PC-9 (cell line): ENCODE measurements at regions not wholly inside any gene's neighbourhood (a gene's known extent, or its start where the extent isn't known, plus 50 kb on each side); places are given as distances from the start of the nearest gene placed in this dataset.

Source experiments
- BruUV-seq: library from RNA; stranded (reverse); fragments of 400-500 nt; replicated peaks from 2 replicates; lab custom pipeline; 2021; lab: Mats Ljungman, UMichigan
- CTCF ChIA-PET: fragments of 300-600 bp; sonication (Branson Sonifier 250); formaldehyde crosslinking; loops from one replicate; lab custom pipeline; 2022; ENCODE audit warnings: antibody characterized with exemption; lab: Charles Lee
- POLR2A ChIA-PET: fragments of 300-600 bp; sonication (Branson Sonifier 250); formaldehyde crosslinking; loops from one replicate; lab custom pipeline; 2022; ENCODE audit warnings: antibody characterized with exemption; ENCODE audit not compliant: unreplicated experiment; lab: Charles Lee
- DNase-seq, 2 experiments: peaks; one replicate each; pipeline versions ENCODE4 v3.0.0 to v3.0.0-alpha.2; 2015 to 2022; ENCODE audit warnings: mixed read lengths in 1 of 2
- H2AFZ ChIP-seq: fragments of 200-600 bp; sonication (generic); 2 replicates; pipeline ENCODE4 v1.8.1; 2017; ENCODE audit warnings: antibody characterized with exemption
- H3F3A ChIP-seq: fragments of 200-600 bp; sonication (generic); 2 replicates; pipeline ENCODE4 v1.8.1; 2017; ENCODE audit warnings: antibody characterized with exemption, mild to moderate bottlenecking, low read depth; ENCODE audit not compliant: insufficient read depth
- H3K27ac ChIP-seq: fragments of 200-600 bp; sonication (generic); 2 replicates; pipeline ENCODE4 v1.6.1; 2016; ENCODE audit warnings: mixed run types
- H3K27me3 ChIP-seq: fragments of 200-600 bp; sonication (generic); 2 replicates; pipeline ENCODE4 v1.6.1; 2016; ENCODE audit warnings: low read depth, mixed run types; ENCODE audit not compliant: insufficient read depth
- H3K36me3 ChIP-seq: fragments of 200-600 bp; sonication (generic); 2 replicates; pipeline ENCODE4 v1.6.1; 2016; ENCODE audit warnings: low read depth, mixed run types
- H3K4me1 ChIP-seq: fragments of 200-600 bp; sonication (generic); replicated peaks from 2 replicates; pipeline ENCODE4 v1.6.1; 2016; ENCODE audit warnings: mixed run types; ENCODE audit not compliant: insufficient read depth
- H3K4me2 ChIP-seq: fragments of 200-600 bp; sonication (generic); 2 replicates; pipeline ENCODE4 v1.6.1; 2017; ENCODE audit warnings: mixed run types
- H3K4me3 ChIP-seq: fragments of 200-600 bp; sonication (generic); 2 replicates; pipeline ENCODE4 v1.6.1; 2016; ENCODE audit warnings: mixed run types
- H3K79me2 ChIP-seq: fragments of 200-600 bp; sonication (generic); 2 replicates; pipeline ENCODE4 v1.6.1; 2017; ENCODE audit warnings: low read depth, mixed run types
- H3K9me2 ChIP-seq: fragments of 200-600 bp; sonication (generic); 2 replicates; pipeline ENCODE4 v1.8.1; 2017; ENCODE audit warnings: mild to moderate bottlenecking; ENCODE audit not compliant: insufficient read depth
- H3K9me3 ChIP-seq: fragments of 200-600 bp; sonication (generic); 2 replicates; pipeline ENCODE4 v1.8.1; 2016; ENCODE audit warnings: low read depth; ENCODE audit not compliant: insufficient read depth
- H4K20me1 ChIP-seq: fragments of 200-600 bp; sonication (generic); 2 replicates; pipeline ENCODE4 v1.8.1; 2017; ENCODE audit not compliant: insufficient read depth
- CTCF ChIP-seq: fragments of 200-600 bp; sonication (generic); conservative IDR thresholded peaks from 2 replicates; pipeline ENCODE4 v1.6.1; 2017; ENCODE audit warnings: mixed run types, antibody characterized with exemption, mild to moderate bottlenecking, moderate library complexity
- EZH2 ChIP-seq: fragments of 200-600 bp; sonication (generic); IDR thresholded peaks from 2 replicates; pipeline ENCODE4 v1.8.0; 2017; ENCODE audit warnings: antibody characterized with exemption, low read depth
- intact Hi-C: fragments of 100-400 bp; cut with micrococcal nuclease; formaldehyde crosslinking; loops from one replicate; pipeline ENCODE4 v1.10.0; 2022; ENCODE audit not compliant: unreplicated experiment

GRCh38 chr3:170642882-170643601 lies 57.2 kb upstream of the SLC7A14 start:
- TF ChIP-seq EZH2 (no peak), CTCF (no peak)
- peak in 1 of 2 experiments; percentile 32 for DNase-seq
- Histone ChIP-seq H3K4me2 (no peak overlapping the region), H2AFZ (no peak overlapping the region), H3K4me3 (no peak overlapping the region), H3K4me1 (no peaks in the 10 kb centered on the region), H3K36me3 (no peaks in the 10 kb centered on the region), H4K20me1 (no peaks in the 10 kb centered on the region), H3K27me3 (no peaks in the 10 kb centered on the region), H3K9me3 (no peaks in the 10 kb centered on the region), H3K79me2 (no peaks in the 10 kb centered on the region), H3K9me2 (no peaks in the 10 kb centered on the region; the same call in 1 of the 2 replicates), H3F3A (no peaks in the 10 kb centered on the region), H3K27ac (no peak overlapping the region)
- ChIA-PET CTCF (no interaction called here), POLR2A (no interaction called here)
- no TSS peak for BruUV-seq
- intact Hi-C loops = no loop called here

DNA sequence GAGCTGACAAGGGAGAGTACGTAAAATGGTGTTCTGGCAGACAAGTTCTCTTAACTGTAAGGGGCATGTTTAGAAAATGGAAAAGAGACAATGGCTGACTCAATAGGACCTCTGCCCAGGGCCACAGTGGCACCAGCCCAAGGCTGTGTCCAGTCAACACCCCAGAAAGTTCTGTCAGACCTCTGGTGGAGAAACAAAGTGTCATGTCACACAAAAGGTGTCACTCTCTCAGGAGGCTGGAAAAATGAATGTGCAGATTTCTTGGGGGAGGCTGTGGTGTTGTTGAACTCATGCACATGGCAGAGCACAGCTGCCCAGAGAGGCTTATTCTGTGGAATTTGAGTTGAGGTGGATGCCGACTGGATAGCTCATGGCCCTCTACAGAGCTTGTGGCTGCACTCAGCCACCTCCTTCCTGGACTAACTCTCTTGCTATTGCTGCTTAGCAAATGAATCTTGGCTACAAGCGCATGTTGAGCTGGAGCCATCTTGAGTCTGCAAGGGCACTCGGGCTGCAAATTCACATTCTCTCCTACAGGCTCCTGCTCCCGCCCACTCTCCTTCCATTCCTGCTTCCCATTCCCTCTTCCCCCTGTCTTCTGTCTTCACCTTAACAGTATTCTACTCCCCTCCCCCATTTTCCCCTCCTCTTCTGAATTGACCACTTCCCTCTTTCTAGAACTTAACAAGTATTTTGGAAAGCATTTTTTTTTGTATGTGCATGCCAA lies 55.8 kb upstream of the SLC7A14 start:
- Histone ChIP-seq H3K36me3 (no peaks in the 10 kb centered on the region), H3K4me1 (no peaks in the 10 kb centered on the region), H3K4me3 (no peak overlapping the region), H2AFZ (no peak overlapping the region), H3K79me2 (no peaks in the 10 kb centered on the region), H3K27ac (no peak overlapping the region), H3F3A (no peaks in the 10 kb centered on the region), H3K27me3 (no peaks in the 10 kb centered on the region), H3K9me3 (no peaks in the 10 kb centered on the region), H3K4me2 (no peak overlapping the region), H4K20me1 (no peaks in the 10 kb centered on the region), H3K9me2 (no peaks in the 10 kb centered on the region; the same call in 1 of the 2 replicates)
- intact Hi-C loops = no loop called here
- ChIA-PET POLR2A (interaction anchor here (0.6 kb wide), 1 partner anchor 701 kb away, joined by 4 read pairs; no protein-coding TSS in a partner anchor), CTCF (no interaction called here)
- TF ChIP-seq EZH2 = no peak
- no peak for DNase-seq
- no TSS peak for BruUV-seq

DNA sequence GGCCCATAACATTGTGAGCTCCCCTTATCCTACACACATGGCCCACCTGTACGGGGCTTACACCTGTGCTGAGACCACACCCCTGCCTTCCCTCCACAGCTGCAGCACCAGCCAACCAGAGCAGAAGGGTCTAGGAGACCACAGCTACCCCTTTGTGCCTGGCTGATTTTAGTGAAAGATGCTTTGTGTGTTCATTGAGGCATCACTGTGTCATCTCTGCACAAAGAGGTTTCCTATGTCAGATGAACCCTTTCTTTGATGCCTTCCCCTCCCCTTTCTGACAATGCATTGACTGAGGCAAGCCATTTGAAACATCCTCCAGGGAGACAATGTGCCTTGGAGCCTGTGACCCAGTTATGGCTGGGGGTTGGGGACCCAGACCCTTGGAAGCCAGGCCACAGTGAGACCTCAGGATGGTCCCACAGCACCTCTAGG lies 54.9 kb upstream of the SLC7A14 start:
- DNase-seq = no peak
- Histone ChIP-seq H3K4me1 (no peaks in the 10 kb centered on the region), H3F3A (no peaks in the 10 kb centered on the region), H4K20me1 (no peaks in the 10 kb centered on the region), H2AFZ (no peak overlapping the region), H3K4me2 (no peak overlapping the region), H3K4me3 (no peak overlapping the region), H3K27me3 (no peaks in the 10 kb centered on the region), H3K79me2 (no peaks in the 10 kb centered on the region), H3K36me3 (no peaks in the 10 kb centered on the region), H3K9me2 (no peaks in the 10 kb centered on the region; the same call in 1 of the 2 replicates), H3K9me3 (no peaks in the 10 kb centered on the region), H3K27ac (no peak overlapping the region)
- ChIA-PET CTCF (no interaction called here), POLR2A (no interaction called here)
- TF ChIP-seq CTCF = no peak
- no peak for TF ChIP-seq EZH2
- BruUV-seq = no TSS peak
- intact Hi-C loops = no loop called here
